ENCODE measurements at regions not wholly inside any gene's neighbourhood (a gene's known extent, or its start where the extent isn't known, plus 50 kb on each side); places are given as distances from the start of the nearest gene placed in this dataset.

DNA sequence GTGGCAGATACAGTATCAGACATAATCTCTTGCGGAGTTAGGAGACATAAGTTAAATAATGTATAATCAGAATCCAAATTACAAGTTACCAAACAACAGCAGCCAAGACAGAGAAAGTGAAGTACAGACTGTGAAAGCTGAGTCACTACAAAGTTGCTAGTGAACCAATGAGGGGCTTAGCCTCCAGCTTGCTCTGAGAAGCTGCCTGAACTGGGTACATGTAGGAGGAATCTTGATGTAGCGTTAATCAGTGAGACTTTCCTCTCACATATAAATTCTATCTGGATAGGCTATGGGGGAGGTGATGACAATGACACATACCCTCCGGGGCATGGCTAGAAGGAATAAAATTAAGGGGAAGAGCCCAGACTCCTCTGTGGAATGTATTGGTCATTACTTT, 1234.3 kb upstream of the DDX18 start:
- CTCF ChIA-PET = interaction anchor here (0.7 kb wide), 1 partner anchor 66 kb away, joined by 4 read pairs; no protein-coding TSS in a partner anchor
- Mint-ChIP-seq H3K27ac (ENCODE audit: low read depth, unreplicated experiment) (no peak overlapping the region), H3K27me3 (ENCODE audit: insufficient read depth, unreplicated experiment) (no peaks in the 10 kb centered on the region), H3K4me3 (ENCODE audit: unreplicated experiment) (no peak overlapping the region), H3K9me3 (ENCODE audit: unreplicated experiment) (no peaks in the 10 kb centered on the region), H3K4me1 (ENCODE audit: insufficient read depth, unreplicated experiment) (no peaks in the 10 kb centered on the region), H3K36me3 (ENCODE audit: insufficient read depth, unreplicated experiment) (no peaks in the 10 kb centered on the region)
- POLR2A ChIA-PET = no interaction called here
- no TSS peak for BruUV-seq (replicated peaks)
- no peak for DNase-seq (ENCODE audit: unreplicated experiment)
- intact Hi-C loops (cut with micrococcal nuclease) = no loop called here
- TF ChIP-seq, protein P1, sequence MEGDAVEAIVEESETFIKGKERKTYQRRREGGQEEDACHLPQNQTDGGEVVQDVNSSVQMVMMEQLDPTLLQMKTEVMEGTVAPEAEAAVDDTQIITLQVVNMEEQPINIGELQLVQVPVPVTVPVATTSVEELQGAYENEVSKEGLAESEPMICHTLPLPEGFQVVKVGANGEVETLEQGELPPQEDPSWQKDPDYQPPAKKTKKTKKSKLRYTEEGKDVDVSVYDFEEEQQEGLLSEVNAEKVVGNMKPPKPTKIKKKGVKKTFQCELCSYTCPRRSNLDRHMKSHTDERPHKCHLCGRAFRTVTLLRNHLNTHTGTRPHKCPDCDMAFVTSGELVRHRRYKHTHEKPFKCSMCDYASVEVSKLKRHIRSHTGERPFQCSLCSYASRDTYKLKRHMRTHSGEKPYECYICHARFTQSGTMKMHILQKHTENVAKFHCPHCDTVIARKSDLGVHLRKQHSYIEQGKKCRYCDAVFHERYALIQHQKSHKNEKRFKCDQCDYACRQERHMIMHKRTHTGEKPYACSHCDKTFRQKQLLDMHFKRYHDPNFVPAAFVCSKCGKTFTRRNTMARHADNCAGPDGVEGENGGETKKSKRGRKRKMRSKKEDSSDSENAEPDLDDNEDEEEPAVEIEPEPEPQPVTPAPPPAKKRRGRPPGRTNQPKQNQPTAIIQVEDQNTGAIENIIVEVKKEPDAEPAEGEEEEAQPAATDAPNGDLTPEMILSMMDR (IDR thresholded peaks at IDR 0.05; ENCODE audit: unreplicated experiment) = no peak

DNA sequence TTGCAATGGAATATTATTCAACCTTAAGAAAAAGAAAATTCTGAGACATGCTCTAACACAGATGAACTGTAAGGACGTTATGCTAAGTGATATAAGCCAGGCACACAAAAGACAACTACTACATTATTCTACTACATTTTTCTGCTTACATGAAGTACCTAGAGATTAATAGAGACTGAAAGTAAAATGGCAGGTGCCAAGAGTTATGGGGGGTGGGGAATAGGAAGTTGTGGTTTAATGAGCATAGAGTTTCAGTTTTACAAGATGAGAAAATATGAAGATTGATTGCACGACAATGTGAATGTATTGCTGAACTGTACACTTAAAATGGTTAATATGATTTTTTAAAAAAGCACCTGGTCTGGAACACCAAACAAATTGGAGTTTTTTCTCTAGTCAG, 1231.6 kb upstream of the DDX18 start:
- Mint-ChIP-seq H3K27me3 (ENCODE audit: insufficient read depth, unreplicated experiment) (no peaks in the 10 kb centered on the region), H3K36me3 (ENCODE audit: insufficient read depth, unreplicated experiment) (no peaks in the 10 kb centered on the region), H3K9me3 (ENCODE audit: unreplicated experiment) (no peaks in the 10 kb centered on the region), H3K4me1 (ENCODE audit: insufficient read depth, unreplicated experiment) (no peaks in the 10 kb centered on the region), H3K4me3 (ENCODE audit: unreplicated experiment) (no peak overlapping the region), H3K27ac (ENCODE audit: low read depth, unreplicated experiment) (no peak overlapping the region)
- CTCF ChIA-PET = no interaction called here
- no TSS peak for BruUV-seq (replicated peaks)
- intact Hi-C loops (cut with micrococcal nuclease) = no loop called here
- TF ChIP-seq, protein P1 (IDR thresholded peaks at IDR 0.05; ENCODE audit: unreplicated experiment) = no peak
- no peak for DNase-seq (ENCODE audit: unreplicated experiment)
- POLR2A ChIA-PET = no interaction called here

DNA sequence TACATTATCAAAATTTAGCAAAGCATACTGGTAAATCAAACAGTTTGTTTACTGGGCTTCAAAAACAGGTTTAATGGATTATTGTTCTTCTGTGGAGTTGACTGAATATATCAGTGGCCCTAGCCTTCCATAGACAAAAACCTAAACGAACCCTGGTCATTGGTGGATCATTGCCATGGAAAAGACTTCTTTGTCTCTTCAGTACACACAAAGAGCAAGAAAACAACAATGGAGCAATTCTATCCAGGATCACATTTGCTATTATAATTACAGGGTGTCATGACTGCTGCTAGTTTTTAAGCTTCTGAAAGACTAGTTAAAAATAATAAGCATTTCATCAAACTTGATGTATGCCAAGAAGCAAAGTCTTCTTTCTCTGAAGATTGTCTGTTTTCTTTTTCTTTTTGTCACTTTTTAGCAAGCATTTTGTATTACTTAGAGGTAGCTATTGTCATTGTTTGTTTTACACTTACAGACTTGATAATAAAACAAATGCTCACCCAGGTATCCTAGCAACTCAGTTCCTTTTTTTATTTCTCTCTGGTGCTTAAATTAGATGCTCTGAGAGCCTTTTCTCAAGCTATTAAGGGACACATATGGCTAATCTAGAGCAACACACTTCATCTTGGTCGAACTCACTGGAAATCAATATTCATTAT, 1228.7 kb upstream of the DDX18 start:
- TF ChIP-seq, protein P1 (IDR thresholded peaks at IDR 0.05; ENCODE audit: unreplicated experiment) = no peak
- intact Hi-C loops (cut with micrococcal nuclease) = no loop called here
- no TSS peak for BruUV-seq (replicated peaks)
- DNase-seq (ENCODE audit: unreplicated experiment) = no peak
- H3K9me3 Mint-ChIP-seq (ENCODE audit: unreplicated experiment) = peaks cover 12% of the 10 kb centered on the region
- no peaks in the 10 kb centered on the region for H3K36me3 Mint-ChIP-seq (ENCODE audit: insufficient read depth, unreplicated experiment)
- no peaks in the 10 kb centered on the region for H3K4me1 Mint-ChIP-seq (ENCODE audit: insufficient read depth, unreplicated experiment)
- no peaks in the 10 kb centered on the region for H3K27me3 Mint-ChIP-seq (ENCODE audit: insufficient read depth, unreplicated experiment)
- no peak overlapping the region for H3K4me3 Mint-ChIP-seq (ENCODE audit: unreplicated experiment)
- POLR2A ChIA-PET = no interaction called here
- CTCF ChIA-PET = interaction anchor here (0.6 to 1.4 kb wide), 3 partner anchors 9 to 848 kb away, joined by 3 to 6 read pairs (median 3); no protein-coding TSS in a partner anchor
- H3K27ac Mint-ChIP-seq (ENCODE audit: low read depth, unreplicated experiment) = no peak overlapping the region

DNA sequence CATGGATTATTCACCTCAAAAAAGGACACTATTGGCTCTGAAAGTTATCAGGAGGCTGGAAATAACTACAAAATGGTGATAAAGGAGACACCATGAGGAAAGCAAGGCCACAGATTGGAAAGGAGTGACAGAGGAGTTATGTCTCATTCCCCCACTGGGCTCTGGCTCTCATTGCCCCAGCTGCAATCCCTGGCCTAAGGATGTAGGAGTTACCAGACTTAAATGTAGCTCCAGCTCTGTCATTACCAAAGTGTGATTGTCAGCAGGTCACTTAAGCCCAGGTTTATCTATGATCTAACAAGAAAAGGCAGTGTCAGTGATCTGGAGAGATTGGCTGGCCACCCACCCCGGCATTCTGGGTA, 1228.2 kb upstream of the DDX18 start:
- no peaks in the 10 kb centered on the region for H3K27me3 Mint-ChIP-seq (ENCODE audit: insufficient read depth, unreplicated experiment)
- intact Hi-C loops (cut with micrococcal nuclease) = no loop called here
- POLR2A ChIA-PET = no interaction called here
- CTCF ChIA-PET = interaction anchor here (0.6 to 1.4 kb wide), 3 partner anchors 9 to 848 kb away, joined by 3 to 6 read pairs (median 3); no protein-coding TSS in a partner anchor
- no TSS peak for BruUV-seq (replicated peaks)
- DNase-seq (ENCODE audit: unreplicated experiment) = no peak
- H3K4me1 Mint-ChIP-seq (ENCODE audit: insufficient read depth, unreplicated experiment) = no peaks in the 10 kb centered on the region
- H3K36me3 Mint-ChIP-seq (ENCODE audit: insufficient read depth, unreplicated experiment) = no peaks in the 10 kb centered on the region
- H3K4me3 Mint-ChIP-seq (ENCODE audit: unreplicated experiment) = no peak overlapping the region
- TF ChIP-seq, protein P1 (IDR thresholded peaks at IDR 0.05; ENCODE audit: unreplicated experiment) = no peak
- H3K27ac Mint-ChIP-seq (ENCODE audit: low read depth, unreplicated experiment) = no peak overlapping the region
- H3K9me3 Mint-ChIP-seq (ENCODE audit: unreplicated experiment) = peaks cover 12% of the 10 kb centered on the region

Measured in MCF 10A (cell line).